GM23248 (cell line): ENCODE measurements at regions not wholly inside any gene's neighbourhood (a gene's known extent, or its start where the extent isn't known, plus 50 kb on each side); places are given as distances from the start of the nearest gene placed in this dataset.

Source experiments
- DNase-seq: peaks from one replicate; pipeline ENCODE4 v3.0.0-alpha.2; 2015
- H2AFZ ChIP-seq: fragments of 200-600 bp; sonication (generic); 2 replicates; pipeline ENCODE4 v1.6.1; 2016; ENCODE audit warnings: antibody characterized with exemption
- H3F3A ChIP-seq: fragments of 200-600 bp; sonication (generic); 2 replicates; pipeline ENCODE4 v1.6.1; 2016; ENCODE audit warnings: mild to moderate bottlenecking, antibody characterized with exemption, mixed run types; ENCODE audit not compliant: insufficient read depth
- H3K27ac ChIP-seq: fragments of 200-600 bp; sonication (generic); 2 replicates; pipeline ENCODE4 v1.5.1; 2016; ENCODE audit warnings: mild to moderate bottlenecking
- H3K27me3 ChIP-seq: fragments of 200-600 bp; sonication (generic); replicated peaks from 2 replicates; pipeline ENCODE4 v1.6.1; 2016; ENCODE audit warnings: mild to moderate bottlenecking; ENCODE audit not compliant: insufficient read depth
- H3K36me3 ChIP-seq: fragments of 200-600 bp; sonication (generic); 2 replicates; pipeline ENCODE4 v1.6.1; 2016; ENCODE audit warnings: low read depth, mild to moderate bottlenecking
- H3K4me1 ChIP-seq: fragments of 200-600 bp; sonication (generic); 2 replicates; pipeline ENCODE4 v1.6.1; 2016; ENCODE audit warnings: mild to moderate bottlenecking; ENCODE audit not compliant: insufficient read depth
- H3K4me2 ChIP-seq: fragments of 200-600 bp; sonication (generic); one replicate; pipeline ENCODE4 v1.6.1; 2016; ENCODE audit warnings: mild to moderate bottlenecking; ENCODE audit not compliant: unreplicated experiment
- H3K4me3 ChIP-seq: fragments of 200-600 bp; sonication (generic); 2 replicates; pipeline ENCODE4 v1.5.1; 2016; ENCODE audit warnings: mild to moderate bottlenecking
- H3K79me2 ChIP-seq: fragments of 200-600 bp; sonication (generic); 2 replicates; pipeline ENCODE4 v1.6.1; 2016; ENCODE audit warnings: mild to moderate bottlenecking; ENCODE audit not compliant: insufficient read depth
- H3K9ac ChIP-seq: fragments of 200-600 bp; sonication (generic); 2 replicates; pipeline ENCODE4 v1.6.1; 2016; ENCODE audit warnings: mild to moderate bottlenecking
- H3K9me2 ChIP-seq: fragments of 200-600 bp; sonication (generic); 2 replicates; pipeline ENCODE4 v1.6.1; 2016; ENCODE audit warnings: mixed run types, mild to moderate bottlenecking, moderate library complexity; ENCODE audit not compliant: insufficient read depth
- H3K9me3 ChIP-seq: fragments of 200-600 bp; sonication (generic); one replicate; pipeline ENCODE4 v1.6.1; 2017; ENCODE audit warnings: low read depth
- H4K20me1 ChIP-seq: fragments of 200-600 bp; sonication (generic); 2 replicates; pipeline ENCODE4 v1.6.0; 2016; ENCODE audit not compliant: insufficient read depth
- EZH2 ChIP-seq: fragments of 200-600 bp; sonication (generic); IDR thresholded peaks from 2 replicates; pipeline ENCODE4 v1.6.1; 2018; ENCODE audit warnings: antibody characterized with exemption, mild to moderate bottlenecking; ENCODE audit not compliant: insufficient read depth, poor library complexity, severe bottlenecking
- EZH2phosphoT487 ChIP-seq: fragments of 200-600 bp; sonication (generic); IDR thresholded peaks from 2 replicates; pipeline ENCODE4 v1.6.1; 2018; ENCODE audit warnings: antibody characterized with exemption, moderate library complexity, mild to moderate bottlenecking, low read depth; ENCODE audit not compliant: insufficient read depth
- WGBS, 2 experiments: methylation state at CpG; one replicate each; pipeline ENCODE4 v1.1.6; 2015 to 2017; ENCODE audit warnings: low lambda C conversion rate in 2 of 2, low coverage in 1 of 2; ENCODE audit errors: missing lambda C conversion rate in 2 of 2; 5-methylcytosine and 5-hydroxymethylcytosine counted together
- in situ Hi-C: fragments of 300-500 bp; cut with MboI; formaldehyde crosslinking; loops from 2 replicates; pipeline ENCODE4 v1.15.0; 2020

DNA sequence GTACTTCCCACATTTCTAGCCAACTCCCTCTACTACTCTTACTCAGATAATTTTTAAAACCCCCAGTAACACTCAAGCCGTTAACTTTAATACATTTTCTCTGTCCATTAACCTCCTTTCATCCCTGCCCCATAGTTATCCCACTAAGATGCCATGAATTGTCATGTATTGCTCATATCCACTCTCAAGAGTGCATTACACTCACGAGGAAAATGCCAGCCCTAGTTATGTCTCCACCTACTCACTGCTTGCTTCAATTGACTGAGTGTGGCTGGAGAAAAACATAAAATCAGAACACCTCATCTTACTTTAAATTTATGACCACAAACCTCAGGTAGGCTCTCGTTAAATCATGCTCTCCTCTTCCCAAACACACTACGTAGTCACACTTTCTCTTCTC lies 324.1 kb upstream of the NPSR1 start:
- no peaks in the 10 kb centered on the region for H3K79me2 ChIP-seq
- no peak overlapping the region for H3K4me2 ChIP-seq
- H4K20me1 ChIP-seq = no peaks in the 10 kb centered on the region
- in situ Hi-C loops = no loop called here
- H3K27ac ChIP-seq = no peak overlapping the region
- no peaks in the 10 kb centered on the region for H3K27me3 ChIP-seq
- H3K9me2 ChIP-seq = no peaks in the 10 kb centered on the region
- no peak overlapping the region for H3K4me3 ChIP-seq
- H3K9me3 ChIP-seq = no peaks in the 10 kb centered on the region
- 40 to 42% methylated on average over 4 of the region's 4 CpGs for WGBS, 2 experiments
- peaks cover 3% of the 10 kb centered on the region; the same call in 1 of the 2 replicates for H3K4me1 ChIP-seq
- H3F3A ChIP-seq = no peaks in the 10 kb centered on the region
- no peaks in the 10 kb centered on the region for H3K36me3 ChIP-seq
- DNase-seq = peak; percentile 33
- H2AFZ ChIP-seq = no peak overlapping the region
- TF ChIP-seq EZH2phosphoT487 (no peak), EZH2 (no peak)
- H3K9ac ChIP-seq = no peak overlapping the region

DNA sequence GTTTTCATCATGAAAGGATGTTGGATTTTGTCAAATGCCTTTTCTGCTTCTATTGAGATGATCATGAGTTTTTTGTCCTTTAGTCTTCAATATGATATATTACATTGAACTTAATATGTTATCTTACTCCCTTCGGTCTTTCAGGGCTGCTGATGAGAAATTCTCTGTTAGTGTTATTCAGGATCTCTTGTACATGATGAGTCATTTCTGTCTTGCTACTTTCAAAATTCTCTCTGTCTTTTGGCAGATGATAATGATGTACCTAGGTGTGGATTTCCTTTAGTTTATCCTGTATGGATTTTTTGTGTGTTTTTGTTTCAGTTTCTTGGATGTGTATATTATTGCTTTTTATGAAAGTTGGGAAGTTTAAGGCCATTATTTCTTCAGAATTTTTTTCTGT lies 320.9 kb upstream of the NPSR1 start:
- TF ChIP-seq EZH2 = no peak
- no peak for TF ChIP-seq EZH2phosphoT487
- WGBS, 2 experiments = 68 to 73% methylated on average over 1 of the region's 1 CpG
- Histone ChIP-seq H3K9ac (no peak overlapping the region), H3K27me3 (no peaks in the 10 kb centered on the region), H3K4me1 (peaks cover 14% of the 10 kb centered on the region), H3K4me3 (no peak overlapping the region), H3K27ac (no peak overlapping the region), H2AFZ (no peak overlapping the region), H3K4me2 (no peak overlapping the region), H3K9me2 (no peaks in the 10 kb centered on the region), H3K36me3 (no peaks in the 10 kb centered on the region), H4K20me1 (no peaks in the 10 kb centered on the region), H3K9me3 (no peaks in the 10 kb centered on the region), H3F3A (peaks cover 11% of the 10 kb centered on the region), H3K79me2 (no peaks in the 10 kb centered on the region)
- no peak for DNase-seq
- in situ Hi-C loops = no loop called here

DNA sequence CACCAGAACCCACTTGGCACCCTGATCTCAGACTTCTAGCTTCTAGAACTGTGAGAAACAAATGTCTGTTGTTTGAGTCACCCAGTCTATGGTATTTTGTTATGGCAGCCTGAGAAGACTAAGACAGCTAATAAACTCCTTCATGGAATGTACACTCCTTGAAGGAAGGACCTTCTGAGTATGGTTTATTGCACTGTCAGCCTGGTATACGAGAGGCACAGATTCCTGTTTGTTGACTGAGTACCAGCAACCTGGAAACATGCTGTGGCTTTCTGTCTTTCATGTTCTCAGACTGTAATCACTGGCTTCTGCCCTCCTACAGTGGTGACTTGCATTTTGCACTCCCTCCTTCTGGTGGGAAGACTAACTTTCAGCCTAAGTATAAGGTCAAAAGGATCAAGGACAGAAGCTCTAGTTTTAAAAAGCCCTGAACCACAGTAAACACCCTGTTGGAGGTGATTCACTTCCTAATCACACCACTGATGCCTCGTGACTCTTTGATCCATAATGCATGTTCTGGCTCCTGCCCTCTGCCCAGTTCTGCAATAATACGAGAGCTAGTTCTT lies 319.0 kb upstream of the NPSR1 start:
- peak overlapping the region; percentile 21; the same call in 1 of the 2 replicates for H3K27ac ChIP-seq
- WGBS, 2 experiments = 27 to 28% methylated on average over 3 of the region's 3 CpGs

GRCh38 chr7:34341326-34341725 lies 316.7 kb upstream of the NPSR1 start:
- Histone ChIP-seq H3K27ac (no peak overlapping the region), H3K4me3 (no peak overlapping the region), H3K27me3 (no peaks in the 10 kb centered on the region), H3K9ac (no peak overlapping the region), H2AFZ (peak overlapping the region; percentile 32; the same call in 1 of the 2 replicates), H3K9me2 (no peaks in the 10 kb centered on the region), H3K36me3 (no peaks in the 10 kb centered on the region), H3K79me2 (no peaks in the 10 kb centered on the region), H4K20me1 (no peaks in the 10 kb centered on the region), H3K4me1 (peaks cover 14% of the 10 kb centered on the region), H3K9me3 (no peaks in the 10 kb centered on the region), H3K4me2 (no peak overlapping the region), H3F3A (peaks cover 11% of the 10 kb centered on the region)
- in situ Hi-C loops = no loop called here
- DNase-seq = peak; percentile 27
- no peak for TF ChIP-seq EZH2phosphoT487
- TF ChIP-seq EZH2 = no peak
- 9 to 15% methylated on average over 2 of the region's 2 CpGs for WGBS, 2 experiments

More for the DNA sequence above, 319.0 kb upstream of the NPSR1 start:
- in situ Hi-C loops = no loop called here
- Histone ChIP-seq H3K4me1 (peaks cover 14% of the 10 kb centered on the region), H3F3A (peaks cover 11% of the 10 kb centered on the region), H3K36me3 (no peaks in the 10 kb centered on the region), H3K4me3 (no peak overlapping the region), H3K9me3 (no peaks in the 10 kb centered on the region), H3K79me2 (no peaks in the 10 kb centered on the region), H3K27me3 (no peaks in the 10 kb centered on the region), H3K4me2 (no peak overlapping the region), H4K20me1 (no peaks in the 10 kb centered on the region), H2AFZ (no peak overlapping the region; the same call in 1 of the 2 replicates), H3K9me2 (no peaks in the 10 kb centered on the region), H3K9ac (no peak overlapping the region)
- peak; percentile 38 for DNase-seq
- TF ChIP-seq EZH2 (no peak), EZH2phosphoT487 (no peak)
